A673 (cell line): ENCODE measurements at regions not wholly inside any gene's neighbourhood (a gene's known extent, or its start where the extent isn't known, plus 50 kb on each side); places are given as distances from the start of the nearest gene placed in this dataset.

Experiments used
- BruUV-seq: library from RNA; stranded (reverse); fragments of 400-500 nt; replicated peaks from 2 replicates; lab custom pipeline; 2021; lab: Mats Ljungman, UMichigan
- CTCF ChIA-PET: fragments of 300-600 bp; sonication (Branson Sonifier 250); formaldehyde crosslinking; loops from one replicate; lab custom pipeline; 2022; ENCODE audit warnings: antibody characterized with exemption; lab: Charles Lee
- POLR2A ChIA-PET: fragments of 300-600 bp; sonication (Branson Sonifier 250); formaldehyde crosslinking; loops from one replicate; lab custom pipeline; 2022; ENCODE audit warnings: antibody characterized with exemption; ENCODE audit not compliant: low non-redundant PET; lab: Charles Lee
- DNase-seq: peaks from one replicate; pipeline ENCODE4 v3.0.0-alpha.2; 2015; ENCODE audit warnings: low spot score
- H3K27ac ChIP-seq: fragments of 200-600 bp; sonication (generic); 2 replicates; pipeline ENCODE4 v1.5.1; 2016; ENCODE audit warnings: mixed run types, low read depth, mild to moderate bottlenecking, mixed read lengths, antibody characterized with exemption, low read length; ENCODE audit not compliant: poor library complexity, severe bottlenecking
- H3K27me3 ChIP-seq: fragments of 200-600 bp; sonication (generic); replicated peaks from 2 replicates; pipeline ENCODE4 v1.6.1; 2017; ENCODE audit warnings: mixed run types, low read depth, mild to moderate bottlenecking, mixed read lengths, antibody characterized with exemption, low read length; ENCODE audit not compliant: insufficient read depth, poor library complexity
- H3K36me3 ChIP-seq: fragments of 200-600 bp; sonication (generic); 2 replicates; pipeline ENCODE4 v1.6.1; 2016; ENCODE audit warnings: mixed run types, mild to moderate bottlenecking, mixed read lengths, antibody characterized with exemption, low read length; ENCODE audit not compliant: insufficient read depth, poor library complexity, severe bottlenecking
- H3K4me1 ChIP-seq: fragments of 200-600 bp; sonication (generic); 2 replicates; pipeline ENCODE4 v1.6.1; 2017; ENCODE audit warnings: mixed run types, mild to moderate bottlenecking, mixed read lengths, antibody characterized with exemption, low read length; ENCODE audit not compliant: insufficient read depth, poor library complexity, severe bottlenecking
- H3K4me3 ChIP-seq: fragments of 200-600 bp; sonication (generic); 2 replicates; pipeline ENCODE4 v1.5.1; 2016; ENCODE audit warnings: low read depth, mixed run types, mild to moderate bottlenecking, mixed read lengths, low read length; ENCODE audit not compliant: poor library complexity, severe bottlenecking
- H3K9me3 ChIP-seq: fragments of 200-600 bp; sonication (generic); 2 replicates; pipeline ENCODE4 v1.6.1; 2016; ENCODE audit warnings: mixed run types, low read depth, mild to moderate bottlenecking, mixed read lengths, antibody characterized with exemption, low read length; ENCODE audit not compliant: poor library complexity, severe bottlenecking
- CTCF ChIP-seq: fragments of 300-800, 200-600 bp; sonication (generic); conservative IDR thresholded peaks from 2 replicates; pipeline ENCODE4 v1.5.1; 2017; ENCODE audit warnings: low read depth, mild to moderate bottlenecking, antibody characterized with exemption, low read length, moderate library complexity, mixed read lengths
- EZH2 ChIP-seq: fragments of 200-600 bp; sonication (generic); IDR thresholded peaks from 2 replicates; pipeline ENCODE4 v1.6.1; 2017; ENCODE audit warnings: borderline replicate concordance, low read depth, mild to moderate bottlenecking, mixed read lengths, antibody characterized with exemption, low read length; ENCODE audit not compliant: poor library complexity, severe bottlenecking
- intact Hi-C: fragments of 100-400 bp; cut with micrococcal nuclease; formaldehyde crosslinking; loops from one replicate; pipeline ENCODE4 v1.10.0; 2022; ENCODE audit not compliant: unreplicated experiment

GRCh38 chr5:89181546-89181945 lies 298.6 kb upstream of the MEF2C start:
- TF ChIP-seq EZH2, result no peak
- TF ChIP-seq CTCF, result no peak
- DNase-seq, result no peak
- Histone ChIP-seq H3K9me3 (no peaks in the 10 kb centered on the region), H3K27me3 (no peaks in the 10 kb centered on the region), H3K27ac (no peak overlapping the region), H3K4me1 (no peaks in the 10 kb centered on the region), H3K36me3 (no peaks in the 10 kb centered on the region), H3K4me3 (no peak overlapping the region)
- no TSS peak for BruUV-seq
- ChIA-PET POLR2A (no interaction called here), CTCF (no interaction called here)
- intact Hi-C loops, result no loop called here

DNA sequence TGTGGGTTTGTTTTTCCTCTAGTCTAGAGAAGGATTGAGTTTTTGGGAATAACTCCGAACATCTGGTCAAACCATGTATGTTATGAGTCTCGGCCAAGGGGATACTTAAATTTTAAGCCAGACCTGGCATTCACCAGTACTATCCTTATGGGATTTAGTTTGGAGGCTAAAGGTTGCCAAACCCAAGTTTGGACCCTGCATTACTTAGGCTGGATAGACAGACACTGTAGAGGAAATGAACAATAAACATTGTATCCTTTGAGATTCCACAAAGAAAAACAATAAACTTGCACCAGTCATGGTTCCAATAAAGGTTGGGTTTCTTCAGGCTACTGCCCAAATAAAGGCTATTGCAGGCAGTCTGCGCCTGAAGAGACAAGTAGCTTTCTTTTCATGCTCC lies 296.7 kb upstream of the MEF2C start:
- no TSS peak for BruUV-seq
- no peak for DNase-seq
- Histone ChIP-seq H3K27me3 (no peaks in the 10 kb centered on the region), H3K36me3 (no peaks in the 10 kb centered on the region), H3K9me3 (no peaks in the 10 kb centered on the region), H3K27ac (no peak overlapping the region), H3K4me3 (no peak overlapping the region), H3K4me1 (no peaks in the 10 kb centered on the region)
- ChIA-PET POLR2A (no interaction called here), CTCF (no interaction called here)
- intact Hi-C loops, result no loop called here
- TF ChIP-seq CTCF (no peak), EZH2 (no peak)

DNA sequence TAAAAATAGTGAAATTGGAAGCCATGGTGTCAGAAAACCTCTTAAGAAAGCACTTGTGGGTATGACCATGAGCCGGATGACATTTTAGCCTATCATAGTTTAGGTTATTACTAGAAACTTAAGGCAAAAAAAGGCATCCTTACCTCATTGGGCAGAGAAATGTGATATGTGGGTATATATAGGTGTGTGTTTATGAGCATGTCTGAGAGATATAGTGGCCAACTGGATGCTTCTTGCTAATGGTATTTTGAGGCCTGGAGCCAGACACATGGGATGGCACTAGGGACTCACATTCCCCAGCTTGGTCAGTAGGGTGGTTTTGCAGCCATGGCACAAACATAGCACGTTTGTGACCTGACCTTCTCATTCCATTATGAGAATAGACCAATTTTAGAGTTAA lies 295.6 kb upstream of the MEF2C start:
- no TSS peak for BruUV-seq
- TF ChIP-seq EZH2 (no peak), CTCF (no peak)
- intact Hi-C loops, result no loop called here
- CTCF ChIA-PET, result no interaction called here
- H3K4me3 ChIP-seq, result no peak overlapping the region
- no peaks in the 10 kb centered on the region for H3K4me1 ChIP-seq
- H3K27me3 ChIP-seq, result no peaks in the 10 kb centered on the region
- H3K9me3 ChIP-seq, result no peaks in the 10 kb centered on the region
- DNase-seq, result no peak
- no peaks in the 10 kb centered on the region for H3K36me3 ChIP-seq
- POLR2A ChIA-PET, result no interaction called here
- no peak overlapping the region for H3K27ac ChIP-seq
